ENCODE measurements at regions not wholly inside any gene's neighbourhood (a gene's known extent, or its start where the extent isn't known, plus 50 kb on each side); places are given as distances from the start of the nearest gene placed in this dataset.
A peak's percentile ranks its signal among the peaks of the same experiment; 100 is the strongest.

DNA sequence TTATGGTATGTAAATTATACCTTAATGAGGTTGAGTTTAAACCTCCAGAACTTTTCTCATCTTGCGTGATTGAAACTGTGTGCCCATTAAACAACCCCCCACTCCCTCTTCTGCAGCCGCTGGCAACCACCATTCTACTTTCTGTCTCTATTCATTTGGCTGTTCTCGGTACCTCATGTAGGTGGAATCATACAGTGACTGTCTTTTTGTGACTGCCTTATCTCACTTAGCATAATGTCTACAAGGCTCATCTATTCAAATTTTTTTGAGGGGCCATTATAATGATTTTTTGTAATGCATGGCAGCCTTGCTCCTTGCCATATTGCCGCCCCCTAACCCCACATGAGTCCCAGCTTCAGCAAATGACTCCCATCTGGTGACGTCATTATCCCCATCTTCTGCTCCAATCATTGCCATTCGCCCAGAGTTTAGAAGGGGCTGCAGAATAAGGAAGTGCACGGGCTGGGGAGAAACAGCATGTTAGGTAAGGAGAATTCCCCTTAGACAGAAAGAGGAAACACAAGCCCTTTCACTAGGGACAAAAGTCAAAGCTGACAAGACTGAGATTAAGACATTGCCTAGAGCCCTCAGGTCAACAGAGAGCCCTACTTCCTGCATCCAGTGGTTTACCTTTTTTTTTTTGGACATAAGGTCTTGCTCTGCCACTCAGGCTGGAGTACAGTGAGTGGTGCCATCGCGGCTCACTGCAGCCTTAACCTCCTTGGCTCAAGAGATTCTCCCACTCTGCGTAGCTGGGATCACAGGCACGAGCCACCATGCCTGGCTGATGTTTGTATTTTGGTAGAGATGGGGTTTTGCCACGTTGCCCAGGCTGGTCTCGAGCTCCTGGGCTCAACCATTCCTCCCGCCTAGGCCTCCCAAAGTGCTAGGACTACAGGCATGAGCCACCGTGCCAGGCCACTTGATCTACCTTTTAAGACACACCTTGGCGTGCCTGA, 78.4 kb upstream of the ERRFI1 start:
- Mint-ChIP-seq H3K4me3 (ENCODE audit: low read depth, unreplicated experiment) (no peak overlapping the region), H3K27me3 (ENCODE audit: unreplicated experiment) (no peaks in the 10 kb centered on the region), H3K4me1 (ENCODE audit: low read depth, unreplicated experiment) (no peaks in the 10 kb centered on the region), H3K9me3 (ENCODE audit: low read depth, unreplicated experiment) (no peaks in the 10 kb centered on the region), H3K27ac (ENCODE audit: unreplicated experiment) (no peak overlapping the region), H3K36me3 (ENCODE audit: insufficient read depth, unreplicated experiment) (no peaks in the 10 kb centered on the region)
- DNase-seq: no peak
- CTCF ChIA-PET: interaction anchor here (0.5 kb wide), 1 partner anchor 158 kb away, joined by 5 read pairs; no protein-coding TSS in a partner anchor
- intact Hi-C loops (cut with micrococcal nuclease; ENCODE audit: unreplicated experiment): no loop called here
- TF ChIP-seq, protein P1, sequence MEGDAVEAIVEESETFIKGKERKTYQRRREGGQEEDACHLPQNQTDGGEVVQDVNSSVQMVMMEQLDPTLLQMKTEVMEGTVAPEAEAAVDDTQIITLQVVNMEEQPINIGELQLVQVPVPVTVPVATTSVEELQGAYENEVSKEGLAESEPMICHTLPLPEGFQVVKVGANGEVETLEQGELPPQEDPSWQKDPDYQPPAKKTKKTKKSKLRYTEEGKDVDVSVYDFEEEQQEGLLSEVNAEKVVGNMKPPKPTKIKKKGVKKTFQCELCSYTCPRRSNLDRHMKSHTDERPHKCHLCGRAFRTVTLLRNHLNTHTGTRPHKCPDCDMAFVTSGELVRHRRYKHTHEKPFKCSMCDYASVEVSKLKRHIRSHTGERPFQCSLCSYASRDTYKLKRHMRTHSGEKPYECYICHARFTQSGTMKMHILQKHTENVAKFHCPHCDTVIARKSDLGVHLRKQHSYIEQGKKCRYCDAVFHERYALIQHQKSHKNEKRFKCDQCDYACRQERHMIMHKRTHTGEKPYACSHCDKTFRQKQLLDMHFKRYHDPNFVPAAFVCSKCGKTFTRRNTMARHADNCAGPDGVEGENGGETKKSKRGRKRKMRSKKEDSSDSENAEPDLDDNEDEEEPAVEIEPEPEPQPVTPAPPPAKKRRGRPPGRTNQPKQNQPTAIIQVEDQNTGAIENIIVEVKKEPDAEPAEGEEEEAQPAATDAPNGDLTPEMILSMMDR (IDR thresholded peaks at IDR 0.05; ENCODE audit: unreplicated experiment): no peak
- no TSS peak for BruUV-seq (replicated peaks)

DNA sequence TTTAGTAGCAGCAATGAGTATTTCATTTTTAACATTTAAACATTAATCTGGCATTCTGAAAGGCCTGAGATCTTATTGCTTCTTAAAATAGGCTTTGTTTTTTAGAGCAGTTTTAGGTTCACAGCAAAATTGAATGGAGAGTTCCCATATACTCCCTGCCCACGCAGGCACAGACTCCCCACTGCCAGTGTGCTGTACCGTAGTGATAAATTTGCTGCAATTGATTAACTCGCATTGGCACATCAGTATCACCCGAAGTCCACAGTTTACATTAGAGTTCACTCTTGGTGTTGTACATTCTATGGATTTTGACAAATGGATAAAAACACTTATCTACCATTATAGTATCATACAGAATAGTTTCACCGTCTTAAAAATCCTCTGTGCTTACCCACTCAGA, 71.8 kb upstream of the ERRFI1 start:
- peaks cover 56% of the 10 kb centered on the region for H3K4me1 Mint-ChIP-seq (ENCODE audit: low read depth, unreplicated experiment)
- peaks cover 28% of the 10 kb centered on the region for H3K36me3 Mint-ChIP-seq (ENCODE audit: insufficient read depth, unreplicated experiment)
- CTCF ChIA-PET: interaction anchor here (0.7 to 2.0 kb wide), 4 partner anchors 20 to 79 kb away, joined by 3 to 10 read pairs (median 6); no protein-coding TSS in a partner anchor
- H3K27ac Mint-ChIP-seq (ENCODE audit: unreplicated experiment): peak overlapping the region; percentile 91
- no TSS peak for BruUV-seq (replicated peaks)
- no peaks in the 10 kb centered on the region for H3K27me3 Mint-ChIP-seq (ENCODE audit: unreplicated experiment)
- DNase-seq: no peak
- intact Hi-C loops (cut with micrococcal nuclease; ENCODE audit: unreplicated experiment): loop anchor here (1.0 to 10.0 kb wide), 8 partner anchors 23 to 217 kb away; partner anchors contain the start of gene SLC45A1
- H3K4me3 Mint-ChIP-seq (ENCODE audit: low read depth, unreplicated experiment): peak overlapping the region; percentile 24
- no peaks in the 10 kb centered on the region for H3K9me3 Mint-ChIP-seq (ENCODE audit: low read depth, unreplicated experiment)
- TF ChIP-seq, protein P1 (IDR thresholded peaks at IDR 0.05; ENCODE audit: unreplicated experiment): no peak

DNA sequence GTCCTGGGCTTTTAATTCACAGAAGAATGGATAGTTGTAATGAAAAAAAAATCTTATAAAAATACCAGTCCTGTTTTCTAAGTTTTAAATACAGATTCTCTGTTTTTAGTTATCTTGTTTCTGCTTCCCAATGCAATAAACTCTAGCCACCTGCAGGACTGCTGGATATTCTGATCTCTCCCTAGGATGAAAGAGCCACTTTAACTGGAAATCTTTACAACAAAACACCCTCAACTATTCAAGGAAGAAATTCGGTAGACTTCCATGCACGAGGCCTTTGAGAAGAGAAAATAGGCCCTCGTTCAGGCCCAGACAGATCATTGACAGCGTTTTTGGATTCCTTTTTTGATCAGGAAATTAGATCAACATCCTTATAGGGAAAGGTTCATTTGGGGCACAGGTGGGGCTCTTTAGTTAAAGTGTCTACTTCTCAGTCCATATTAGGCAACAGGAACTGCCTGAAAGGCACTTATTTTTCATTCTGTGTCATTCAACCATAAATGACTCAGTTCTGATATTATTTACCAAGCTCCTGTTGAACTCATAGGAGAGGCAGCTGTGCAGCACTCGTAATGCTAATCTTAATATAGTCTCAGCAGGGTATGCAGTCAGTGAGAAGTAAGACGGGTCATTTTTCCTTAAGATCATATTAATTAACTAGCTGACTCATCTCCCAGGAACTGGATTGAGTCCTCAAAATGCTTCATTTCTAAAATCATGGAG, 71.1 kb upstream of the ERRFI1 start:
- peak overlapping the region; percentile 24 for H3K4me3 Mint-ChIP-seq (ENCODE audit: low read depth, unreplicated experiment)
- CTCF ChIA-PET: interaction anchor here (0.5 to 2.0 kb wide), 6 partner anchors 14 to 217 kb away, joined by 3 to 10 read pairs (median 4); no protein-coding TSS in a partner anchor
- peak; percentile 50 for DNase-seq
- no peaks in the 10 kb centered on the region for H3K27me3 Mint-ChIP-seq (ENCODE audit: unreplicated experiment)
- H3K4me1 Mint-ChIP-seq (ENCODE audit: low read depth, unreplicated experiment): peaks cover 56% of the 10 kb centered on the region
- H3K9me3 Mint-ChIP-seq (ENCODE audit: low read depth, unreplicated experiment): no peaks in the 10 kb centered on the region
- H3K27ac Mint-ChIP-seq (ENCODE audit: unreplicated experiment): peak overlapping the region; percentile 91
- TF ChIP-seq, protein P1 (IDR thresholded peaks at IDR 0.05; ENCODE audit: unreplicated experiment): no peak
- intact Hi-C loops (cut with micrococcal nuclease; ENCODE audit: unreplicated experiment): loop anchor here (1.0 to 10.0 kb wide), 8 partner anchors 24 to 218 kb away; partner anchors contain the start of gene SLC45A1
- TSS peak; percentile 90 for BruUV-seq (replicated peaks)
- peaks cover 28% of the 10 kb centered on the region for H3K36me3 Mint-ChIP-seq (ENCODE audit: insufficient read depth, unreplicated experiment)

All from Calu3 (cell line).